ENCODE measurements at regions not wholly inside any gene's neighbourhood (a gene's known extent, or its start where the extent isn't known, plus 50 kb on each side); places are given as distances from the start of the nearest gene placed in this dataset.

DNA sequence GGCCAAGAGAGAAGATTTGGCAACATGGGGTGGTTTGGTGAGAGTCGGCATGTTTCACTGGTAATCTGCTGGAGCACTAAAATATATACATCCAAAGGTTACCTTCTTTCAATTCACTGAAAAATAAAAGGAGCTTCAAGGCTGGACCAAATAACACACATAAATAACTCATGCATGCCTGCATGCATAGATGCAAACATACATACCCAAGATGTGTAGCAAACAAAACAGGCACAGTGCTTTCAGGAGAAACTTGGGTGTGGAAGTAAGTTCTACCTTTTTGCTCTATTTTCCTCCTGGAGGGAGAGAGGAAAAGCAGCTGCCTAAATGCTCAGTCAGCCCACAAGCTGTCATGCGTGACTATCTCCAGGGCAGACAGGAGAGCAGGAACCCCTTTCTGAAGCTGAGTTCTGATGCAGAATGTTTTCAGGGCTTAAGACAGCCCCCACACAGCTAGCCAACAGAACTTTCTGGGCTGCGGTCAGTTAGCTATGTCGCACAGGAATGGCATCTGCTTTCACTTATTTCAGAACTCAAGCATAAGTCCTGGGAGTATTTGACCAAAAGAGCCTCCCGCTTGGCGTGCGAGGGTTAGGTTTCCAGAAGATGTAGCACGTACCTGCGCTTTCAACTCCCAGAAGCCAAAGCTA, 166.2 kb downstream of the TOMM20 start:
- H3K4me3 ChIP-seq (ENCODE audit: low read length): peak overlapping the region; percentile 9
- peak; percentile 100 for DNase-seq (ENCODE audit: low read depth)
- TF ChIP-seq CTCF (conservative IDR thresholded peaks at IDR 0.05; ENCODE audit: low read length): no peak

DNA sequence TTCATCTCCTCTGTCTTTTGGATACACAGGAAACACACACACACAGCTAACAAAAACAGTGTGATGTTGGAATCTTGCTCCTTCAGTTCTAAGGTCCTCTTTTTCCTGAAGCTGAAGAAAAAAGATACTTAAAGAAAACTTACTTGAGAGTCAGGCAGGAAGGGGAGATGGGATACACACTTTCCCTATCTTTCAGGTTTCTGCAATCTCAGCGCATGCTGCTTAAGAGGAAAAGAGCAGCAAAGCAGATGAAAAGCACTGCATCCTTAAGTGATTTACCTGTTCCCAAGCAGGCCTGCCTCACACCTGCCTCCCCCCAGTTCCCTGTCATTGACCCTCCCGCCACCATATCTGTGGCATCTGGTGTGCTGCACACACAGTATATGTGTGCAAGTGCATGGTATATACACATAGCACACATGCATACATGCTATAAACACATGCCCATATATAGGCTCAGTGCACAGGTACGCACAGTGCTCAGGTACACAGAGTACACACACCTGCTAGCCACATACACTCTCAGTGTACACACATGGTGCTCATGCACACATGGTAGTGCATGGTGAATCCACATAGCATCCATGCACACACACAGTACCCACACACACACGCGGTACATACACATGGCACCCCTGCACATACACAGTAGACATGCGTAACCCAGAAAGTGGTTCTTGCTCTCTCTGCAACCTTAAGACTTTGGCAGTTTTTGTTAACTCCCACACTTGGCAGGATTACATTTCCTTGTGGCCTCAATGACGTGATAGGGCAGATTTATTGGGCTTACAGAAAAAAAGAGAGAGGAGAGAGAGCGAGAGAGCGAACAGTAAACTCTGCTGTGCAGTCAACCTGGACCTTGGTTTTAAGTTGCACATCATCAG, 166.9 kb downstream of the TOMM20 start:
- peak overlapping the region; percentile 34 for H3K4me3 ChIP-seq (ENCODE audit: low read length)
- TF ChIP-seq CTCF (conservative IDR thresholded peaks at IDR 0.05; ENCODE audit: low read length): no peak
- DNase-seq (ENCODE audit: low read depth): peak; percentile 93

DNA sequence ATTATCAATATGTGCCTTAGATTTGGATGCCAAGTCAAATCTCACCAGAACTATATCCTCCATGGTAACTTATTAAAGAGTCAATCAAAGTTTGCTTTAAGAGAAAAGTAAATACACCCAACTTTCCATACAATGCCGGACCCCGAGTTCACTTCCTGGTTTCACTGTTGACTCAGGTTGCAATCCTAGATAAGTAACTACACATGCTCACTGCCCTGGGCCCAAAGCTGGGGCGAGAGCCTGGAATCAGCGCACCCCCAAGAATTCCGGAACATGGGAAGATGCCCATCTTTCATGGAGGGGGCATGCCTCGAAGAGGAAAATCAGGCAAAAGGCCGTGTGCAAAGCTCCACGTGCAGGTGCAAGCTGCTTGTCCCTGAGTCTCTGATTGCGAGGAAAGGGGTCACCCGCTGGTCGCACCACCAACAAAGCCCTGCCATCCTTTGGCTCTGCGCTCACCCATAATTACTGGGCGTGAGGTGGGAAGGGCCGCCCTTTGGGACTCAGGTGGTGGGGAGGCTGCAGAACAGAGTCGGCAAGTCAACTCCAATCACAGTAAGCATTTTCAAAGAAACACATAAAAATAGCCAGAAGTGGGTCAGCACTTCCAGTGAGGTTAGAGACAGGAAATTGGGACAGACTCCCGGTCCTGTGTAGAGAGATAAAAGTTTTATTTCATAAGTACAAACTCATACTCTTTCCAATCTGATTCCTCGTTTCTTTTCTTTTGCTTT, 167.7 kb downstream of the TOMM20 start:
- no peak overlapping the region for H3K4me3 ChIP-seq (ENCODE audit: low read length)
- DNase-seq (ENCODE audit: low read depth): peak; percentile 44
- no peak for TF ChIP-seq CTCF (conservative IDR thresholded peaks at IDR 0.05; ENCODE audit: low read length)

- no peak for TF ChIP-seq CTCF (conservative IDR thresholded peaks at IDR 0.05; ENCODE audit: low read length)
- H3K4me3 ChIP-seq (ENCODE audit: low read length): no peak overlapping the region
- DNase-seq (ENCODE audit: low read depth): no peak
These were observed 169.7 kb downstream of the TOMM20 start for GRCh38 chr1:234958706-234959657.

- DNase-seq (ENCODE audit: low read depth): no peak
- no peak for TF ChIP-seq CTCF (conservative IDR thresholded peaks at IDR 0.05; ENCODE audit: low read length)
- H3K4me3 ChIP-seq (ENCODE audit: low read length): no peak overlapping the region
These were observed 170.5 kb downstream of the TOMM20 start for GRCh38 chr1:234958066-234958705.
